ENCODE measurements at regions not wholly inside any gene's neighbourhood (a gene's known extent, or its start where the extent isn't known, plus 50 kb on each side); places are given as distances from the start of the nearest gene placed in this dataset.

GRCh38 chr20:23225407-23226060 lies 125.1 kb upstream of the NXT1 start (continued):
- TF ChIP-seq THAP7 (CRISPR knock-in tag; IDR thresholded peaks at IDR 0.05) (no peak), ZKSCAN3 (CRISPR knock-in tag; IDR thresholded peaks at IDR 0.05) (no peak), ZNF57 (CRISPR knock-in tag; IDR thresholded peaks at IDR 0.05) (no peak), NELFE (IDR thresholded peaks at IDR 0.05; ENCODE audit: insufficient read depth, insufficient read length) (no peak), CREM (IDR thresholded peaks at IDR 0.05; ENCODE audit: low read depth) (no peak), SRSF9 (IDR thresholded peaks at IDR 0.05; ENCODE audit: borderline replicate concordance, low read depth, low read length) (no peak), MCM2 (IDR thresholded peaks at IDR 0.05; ENCODE audit: low read depth) (no peak), RFX7 (CRISPR knock-in tag; IDR thresholded peaks at IDR 0.05) (no peak), ZNF586 (CRISPR knock-in tag; conservative IDR thresholded peaks at IDR 0.05) (no peak), ZNF449 (CRISPR knock-in tag; IDR thresholded peaks at IDR 0.05) (no peak), HBP1 (CRISPR knock-in tag; IDR thresholded peaks at IDR 0.05) (no peak), GMEB1 (CRISPR knock-in tag; IDR thresholded peaks at IDR 0.05) (no peak), NKRF (IDR thresholded peaks at IDR 0.05; ENCODE audit: borderline replicate concordance) (no peak), FOSL1 (tag; conservative IDR thresholded peaks at IDR 0.05) (0 out of 2 replicates have a peak, but pooled peaks have one; percentile 21), CHCHD3 (CRISPR knock-in tag; IDR thresholded peaks at IDR 0.05) (no peak), ELF1 (tag; IDR thresholded peaks at IDR 0.05) (peak; percentile 58), RBM14 (IDR thresholded peaks at IDR 0.05; ENCODE audit: borderline replicate concordance, insufficient read depth, low read depth, low read length) (no peak), RBM25 (IDR thresholded peaks at IDR 0.05; ENCODE audit: low read depth, low read length, severe bottlenecking) (no peak), IRF1 (CRISPR knock-in tag; IDR thresholded peaks at IDR 0.05; ENCODE audit: borderline replicate concordance) (no peak), ADNP (tag; IDR thresholded peaks at IDR 0.05) (no peak), ETV1 (tag; conservative IDR thresholded peaks at IDR 0.05; ENCODE audit: low read depth) (peak; percentile 24; the same call in 1 of the 2 replicates)
